Neural cell (in vitro differentiated cells): ENCODE measurements at regions not wholly inside any gene's neighbourhood (a gene's known extent, or its start where the extent isn't known, plus 50 kb on each side); places are given as distances from the start of the nearest gene placed in this dataset.

ENCODE experiments used
- H2AFZ ChIP-seq: fragments of 200-600, 300-800 bp; sonication (generic), shearing (Covaris generic); 2 replicates; pipeline ENCODE4 v1.6.0; 2014; ENCODE audit warnings: low read depth, mild to moderate bottlenecking, antibody characterized with exemption, low read length, moderate library complexity
- H3F3A ChIP-seq: fragments of 200-600 bp; shearing (Covaris generic); 2 replicates; pipeline ENCODE4 v1.6.1; 2016; ENCODE audit warnings: mild to moderate bottlenecking, moderate library complexity, mixed read lengths, antibody characterized with exemption, low read length; ENCODE audit not compliant: insufficient read depth, poor library complexity, severe bottlenecking
- H3K27ac ChIP-seq: fragments of 200-600, 300-800 bp; sonication (generic), shearing (Covaris generic); 2 replicates; pipeline ENCODE4 v1.5.1; 2014; ENCODE audit warnings: mild to moderate bottlenecking, low read length, moderate library complexity
- H3K27me3 ChIP-seq: fragments of 300-800, 200-600 bp; sonication (generic), shearing (Covaris generic); 2 replicates; pipeline ENCODE4 v1.6.0; 2014; ENCODE audit warnings: mild to moderate bottlenecking, low read depth, low read length, moderate library complexity; ENCODE audit not compliant: insufficient read depth
- H3K36me3 ChIP-seq: fragments of 300-800, 200-600 bp; sonication (generic), shearing (Covaris generic); 2 replicates; pipeline ENCODE4 v1.5.1; 2014; ENCODE audit warnings: mild to moderate bottlenecking, antibody characterized with exemption, low read length, moderate library complexity; ENCODE audit not compliant: insufficient read depth
- H3K4me2 ChIP-seq: fragments of 300-800, 200-600 bp; sonication (generic), shearing (Covaris generic); 2 replicates; pipeline ENCODE4 v1.6.0; 2014; ENCODE audit warnings: mild to moderate bottlenecking, low read length
- H3K4me3 ChIP-seq: fragments of 300-800, 200-600 bp; sonication (generic), shearing (Covaris generic); 2 replicates; pipeline ENCODE4 v1.5.1; 2014; ENCODE audit warnings: mild to moderate bottlenecking, low read length, moderate library complexity
- H3K79me2 ChIP-seq: fragments of 200-600 bp; shearing (Covaris generic); replicated peaks from 2 replicates; pipeline ENCODE4 v1.6.0; 2014; ENCODE audit warnings: mild to moderate bottlenecking, low read length, moderate library complexity; ENCODE audit not compliant: insufficient read depth
- H3K9ac ChIP-seq: fragments of 300-800, 200-600 bp; sonication (generic), shearing (Covaris generic); 2 replicates; pipeline ENCODE4 v1.6.1; 2016; ENCODE audit warnings: mild to moderate bottlenecking, low read length, mixed read lengths
- H3K9me2 ChIP-seq: fragments of 200-600 bp; shearing (Covaris generic); 2 replicates; pipeline ENCODE4 v1.6.1; 2016; ENCODE audit warnings: mild to moderate bottlenecking, low read length, mixed read lengths; ENCODE audit not compliant: insufficient read depth
- H3K9me3 ChIP-seq: fragments of 200-600, 300-800 bp; sonication (generic), shearing (Covaris generic); 2 replicates; pipeline ENCODE4 v1.6.1; 2016; ENCODE audit warnings: mild to moderate bottlenecking, mixed run types, low read length, moderate library complexity, mixed read lengths
- H4K20me1 ChIP-seq: fragments of 200-600 bp; shearing (Covaris generic); 2 replicates; pipeline ENCODE4 v1.6.1; 2016; ENCODE audit warnings: mild to moderate bottlenecking, mixed run types; ENCODE audit not compliant: insufficient read depth
- EZH2 ChIP-seq: fragments of 200-600, 300-800 bp; shearing (Covaris generic), sonication (generic); IDR thresholded peaks from 2 replicates; pipeline ENCODE4 v1.6.1; 2014; ENCODE audit warnings: antibody characterized with exemption, low read length, borderline replicate concordance, mild to moderate bottlenecking; ENCODE audit not compliant: insufficient read depth, poor library complexity, severe bottlenecking
- small RNA-seq, 3 experiments: library from RNA; depleted of rRNA; stranded (forward); fragments of <200 nt; gene quantifications; one replicate each; pipeline ENCODE3, GENCODE V24; 2012

DNA sequence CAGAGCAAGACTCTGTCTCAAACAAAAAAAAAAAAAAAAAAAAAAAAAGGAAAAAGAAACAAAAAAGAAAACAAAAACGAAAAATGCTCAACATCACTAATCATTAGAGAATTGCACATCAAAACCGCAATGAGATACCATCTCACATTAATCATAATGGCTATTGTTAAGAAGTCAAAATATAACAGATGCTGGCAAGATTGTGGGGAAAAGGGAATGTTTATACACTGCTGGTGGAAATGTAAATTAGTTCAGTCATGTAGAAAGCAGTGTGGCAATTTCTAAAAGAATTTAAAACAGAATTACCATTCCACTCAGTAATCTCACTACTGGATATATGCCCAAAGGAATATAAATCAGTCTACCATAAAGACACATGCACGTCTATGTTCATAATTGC, 50.4 kb upstream of the PRR16 start:
- H3K9ac ChIP-seq: no peak overlapping the region
- TF ChIP-seq EZH2: no peak
- no peak overlapping the region for H3K4me2 ChIP-seq
- H3K9me2 ChIP-seq: no peaks in the 10 kb centered on the region
- no peaks in the 10 kb centered on the region for H3F3A ChIP-seq
- no peak overlapping the region for H3K27ac ChIP-seq
- H3K36me3 ChIP-seq: no peaks in the 10 kb centered on the region
- no peaks in the 10 kb centered on the region for H3K27me3 ChIP-seq
- no peaks in the 10 kb centered on the region for H3K79me2 ChIP-seq
- no peak overlapping the region for H2AFZ ChIP-seq
- peaks cover 5% of the 10 kb centered on the region for H3K9me3 ChIP-seq
- no peaks in the 10 kb centered on the region for H4K20me1 ChIP-seq
- H3K4me3 ChIP-seq: no peak overlapping the region

Small RNAs in the stretch of these regions (small RNA-seq; reads per million reads assigned to genes)
- 0 reads per million in 3 experiments for gene RNU6-718P
